KG1 (cell line): ENCODE measurements at regions not wholly inside any gene's neighbourhood (a gene's known extent, or its start where the extent isn't known, plus 50 kb on each side); places are given as distances from the start of the nearest gene placed in this dataset.
"Not testable (repeated sequence)": the region's sequence is repeated elsewhere in the genome, so short reads cannot be mapped to it uniquely, and the experiment has no call there.

Experiments
- DNase-seq: peaks from one replicate; lab custom pipeline; 2025; lab: John Stamatoyannopoulos, UW

- DNase-seq = no peak
Observed at GRCh38 chr1:201637282-201638079, 98.6 kb downstream of the NAV1 start.

GRCh38 chr1:201639391-201639790 lies 100.5 kb downstream of the NAV1 start:
- no peak for DNase-seq

- no peak for DNase-seq
Observed at GRCh38 chr1:201639826-201640225, 100.9 kb downstream of the NAV1 start.

- DNase-seq = no peak
Observed at GRCh38 chr1:201640624-201641023, 101.7 kb downstream of the NAV1 start.

GRCh38 chr1:201641524-201642253 lies 102.8 kb downstream of the NAV1 start:
- no peak for DNase-seq

- no peak for DNase-seq
Observed at GRCh38 chr1:201643835-201644104, 104.8 kb downstream of the NAV1 start.

GRCh38 chr1:201644197-201644596 lies 105.3 kb downstream of the NAV1 start:
- no peak for DNase-seq

GRCh38 chr1:201645000-201645399 lies 106.1 kb downstream of the NAV1 start:
- not testable (repeated sequence) for DNase-seq

GRCh38 chr1:201645956-201646355 lies 107.0 kb downstream of the NAV1 start:
- no peak for DNase-seq

GRCh38 chr1:201646411-201647022 lies 107.6 kb downstream of the NAV1 start:
- DNase-seq = no peak

- DNase-seq = no peak
Observed at GRCh38 chr1:201647094-201647493, 108.2 kb downstream of the NAV1 start.

GRCh38 chr1:201647722-201648065 lies 108.8 kb downstream of the NAV1 start:
- no peak for DNase-seq

GRCh38 chr1:201648066-201648906 lies 109.4 kb downstream of the NAV1 start:
- no peak for DNase-seq

GRCh38 chr1:201648907-201649721 lies 110.2 kb downstream of the NAV1 start:
- no peak for DNase-seq

- DNase-seq = no peak
Observed at GRCh38 chr1:201649761-201650622, 111.1 kb downstream of the NAV1 start.

GRCh38 chr1:201650623-201650933 lies 111.7 kb downstream of the NAV1 start:
- DNase-seq = no peak

GRCh38 chr1:201652181-201652580 lies 113.3 kb downstream of the NAV1 start:
- no peak for DNase-seq

- no peak for DNase-seq
Observed at GRCh38 chr1:201653233-201653632, 114.3 kb downstream of the NAV1 start.

- DNase-seq = no peak
Observed at GRCh38 chr1:201653883-201654282, 115.0 kb downstream of the NAV1 start.

GRCh38 chr1:201655243-201655642 lies 116.3 kb downstream of the NAV1 start:
- DNase-seq = no peak

GRCh38 chr1:201655910-201656309 lies 117.0 kb downstream of the NAV1 start:
- no peak for DNase-seq
